Loucy (cell line): ENCODE measurements at regions not wholly inside any gene's neighbourhood (a gene's known extent, or its start where the extent isn't known, plus 50 kb on each side); places are given as distances from the start of the nearest gene placed in this dataset.

Source experiments
- CTCF ChIP-seq: fragments of 200-600 bp; sonication (generic); conservative IDR thresholded peaks from 2 replicates; pipeline ENCODE4 v1.5.1; 2014; ENCODE audit warnings: mild to moderate bottlenecking, antibody characterized with exemption, low read length
- EZH2phosphoT487 ChIP-seq: fragments of 200-600 bp; IDR thresholded peaks from 2 replicates; pipeline ENCODE4 v1.6.1; 2018; ENCODE audit warnings: antibody characterized with exemption, mild to moderate bottlenecking, moderate library complexity, borderline replicate concordance

GRCh38 chr10:16297069-16297468 lies 139.7 kb upstream of the PTER start:
- no peak for TF ChIP-seq CTCF
- TF ChIP-seq EZH2phosphoT487: no peak
